Rectal smooth muscle tissue (tissue), 1 donor: ENCODE measurements at regions not wholly inside any gene's neighbourhood (a gene's known extent, or its start where the extent isn't known, plus 50 kb on each side); places are given as distances from the start of the nearest gene placed in this dataset.

Experiments used
- H3K27ac ChIP-seq: one replicate; pipeline ENCODE4 v1.7.0; 2013; ENCODE audit warnings: low read depth, low read length, inconsistent platforms
- H3K27me3 ChIP-seq: one replicate; pipeline ENCODE4 v1.7.0; 2013; ENCODE audit warnings: low read length; ENCODE audit not compliant: control insufficient read depth, insufficient read depth
- H3K36me3 ChIP-seq: one replicate; pipeline ENCODE4 v1.7.0; 2013; ENCODE audit warnings: low read length; ENCODE audit not compliant: control insufficient read depth, insufficient read depth
- H3K4me1 ChIP-seq: one replicate; pipeline ENCODE4 v1.7.0; 2013; ENCODE audit warnings: low read length; ENCODE audit not compliant: control insufficient read depth, insufficient read depth
- H3K4me3 ChIP-seq: one replicate; pipeline ENCODE4 v1.7.0; 2013; ENCODE audit warnings: low read length
- H3K9ac ChIP-seq: one replicate; pipeline ENCODE4 v1.7.0; 2013; ENCODE audit warnings: low read length

GRCh38 chr5:29794141-29794787, 1399.2 kb upstream of the CDH6 start:
- no peak overlapping the region for H3K9ac ChIP-seq
- no peak overlapping the region for H3K27ac ChIP-seq
- H3K27me3 ChIP-seq: no peaks in the 10 kb centered on the region
- H3K4me1 ChIP-seq: no peaks in the 10 kb centered on the region
- H3K4me3 ChIP-seq: no peak overlapping the region
- no peaks in the 10 kb centered on the region for H3K36me3 ChIP-seq

DNA sequence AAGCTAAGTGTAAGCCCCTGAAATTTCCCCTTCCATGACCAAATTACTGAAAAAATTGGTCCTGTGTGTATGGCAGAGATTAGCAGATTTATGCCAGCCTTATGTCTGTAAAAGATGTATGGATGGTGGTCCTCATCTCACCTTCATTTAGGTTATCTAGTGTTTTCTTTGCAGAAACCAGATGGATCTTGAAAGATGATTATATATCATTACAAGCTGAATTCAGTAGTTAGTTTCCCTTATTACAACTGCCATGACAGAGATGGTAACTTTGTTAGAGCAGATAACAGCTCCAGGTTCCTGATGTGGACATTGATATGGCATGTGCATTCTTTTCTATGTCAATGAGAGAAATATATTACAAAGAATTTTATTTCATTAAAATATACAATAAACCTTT, 1403.2 kb upstream of the CDH6 start:
- Histone ChIP-seq H3K27ac (no peak overlapping the region), H3K4me1 (no peaks in the 10 kb centered on the region), H3K36me3 (no peaks in the 10 kb centered on the region), H3K9ac (no peak overlapping the region), H3K27me3 (no peaks in the 10 kb centered on the region), H3K4me3 (no peak overlapping the region)

DNA sequence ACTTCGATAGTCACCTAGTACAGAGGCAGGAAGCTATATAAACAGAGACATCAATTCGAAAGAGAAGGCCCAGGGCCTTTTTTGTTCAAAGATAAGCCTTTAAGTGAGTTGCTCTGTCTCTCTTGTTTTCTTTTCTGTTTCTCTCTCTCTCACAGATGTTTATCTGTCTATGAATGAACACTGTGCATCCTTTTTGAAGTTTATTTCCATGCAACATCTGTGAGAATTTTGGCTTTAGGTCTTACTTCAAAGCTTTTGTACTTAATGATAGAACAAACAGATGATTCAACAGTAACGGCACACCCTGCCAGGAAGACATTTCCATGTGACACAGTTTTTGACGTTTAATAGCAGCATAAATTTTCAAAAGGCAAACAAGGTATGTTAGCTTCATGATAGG, 1413.1 kb upstream of the CDH6 start:
- H3K4me1 ChIP-seq: no peaks in the 10 kb centered on the region
- H3K36me3 ChIP-seq: no peaks in the 10 kb centered on the region
- no peak overlapping the region for H3K9ac ChIP-seq
- no peak overlapping the region for H3K4me3 ChIP-seq
- no peak overlapping the region for H3K27ac ChIP-seq
- H3K27me3 ChIP-seq: no peaks in the 10 kb centered on the region

DNA sequence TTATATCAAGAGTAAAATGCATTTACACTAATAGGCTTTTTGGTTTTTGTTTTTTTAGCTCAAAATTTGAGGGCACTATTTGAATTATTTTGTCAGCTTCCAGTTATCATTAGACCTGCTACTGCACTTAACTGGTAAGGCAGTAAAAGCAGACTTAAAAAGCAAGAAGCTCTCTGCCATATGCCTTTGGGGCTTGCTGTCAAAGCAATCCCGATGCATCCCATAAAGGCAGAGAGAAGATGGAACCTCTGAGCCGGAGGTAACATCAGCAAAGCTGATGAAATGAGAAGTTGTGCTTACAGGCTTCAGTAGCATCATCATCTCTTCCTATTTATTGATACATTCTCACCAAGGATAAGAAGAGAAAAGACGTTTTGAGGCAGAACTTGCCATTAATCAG, 1414.3 kb upstream of the CDH6 start:
- H3K27ac ChIP-seq: no peak overlapping the region
- H3K4me1 ChIP-seq: no peaks in the 10 kb centered on the region
- H3K36me3 ChIP-seq: no peaks in the 10 kb centered on the region
- no peak overlapping the region for H3K4me3 ChIP-seq
- H3K27me3 ChIP-seq: no peaks in the 10 kb centered on the region
- no peak overlapping the region for H3K9ac ChIP-seq

- no peaks in the 10 kb centered on the region for H3K36me3 ChIP-seq
- no peaks in the 10 kb centered on the region for H3K27me3 ChIP-seq
- no peaks in the 10 kb centered on the region for H3K4me1 ChIP-seq
Measured at GRCh38 chr5:29777373-29777772, 1416.1 kb upstream of the CDH6 start.

DNA sequence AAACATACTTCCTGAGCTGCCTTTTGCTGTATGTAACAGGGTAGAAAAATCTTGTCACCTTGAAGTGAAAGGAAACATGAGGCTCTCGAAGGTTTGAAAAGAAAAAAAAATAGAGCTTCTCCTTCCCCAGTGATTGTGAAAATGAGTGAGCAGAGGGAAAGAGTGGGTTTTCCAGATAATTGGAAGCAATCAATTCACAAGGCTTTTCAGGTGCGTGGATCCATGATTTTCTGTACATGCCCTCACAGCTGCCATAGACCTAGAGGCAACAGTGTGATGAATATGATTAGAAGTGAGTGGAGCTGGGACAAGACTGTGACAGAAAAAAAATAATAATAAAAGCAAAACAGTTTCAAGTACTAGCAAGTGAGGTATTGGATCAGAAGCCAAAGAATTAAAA, 1422.5 kb upstream of the CDH6 start:
- no peak overlapping the region for H3K4me3 ChIP-seq

More at GRCh38 chr5:29777373-29777772, 1416.1 kb upstream of the CDH6 start:
- Histone ChIP-seq H3K27ac (no peak overlapping the region), H3K4me3 (no peak overlapping the region), H3K9ac (no peak overlapping the region)

GRCh38 chr5:29769474-29769873, 1424.0 kb upstream of the CDH6 start:
- no peaks in the 10 kb centered on the region for H3K36me3 ChIP-seq
- H3K9ac ChIP-seq: no peak overlapping the region
- H3K27me3 ChIP-seq: no peaks in the 10 kb centered on the region
- no peaks in the 10 kb centered on the region for H3K4me1 ChIP-seq
- H3K4me3 ChIP-seq: no peak overlapping the region
- H3K27ac ChIP-seq: no peak overlapping the region

More for the DNA sequence above, 1422.5 kb upstream of the CDH6 start:
- Histone ChIP-seq H3K36me3 (no peaks in the 10 kb centered on the region), H3K4me1 (no peaks in the 10 kb centered on the region), H3K27ac (no peak overlapping the region), H3K27me3 (no peaks in the 10 kb centered on the region), H3K9ac (no peak overlapping the region)

- Histone ChIP-seq H3K27ac (no peak overlapping the region), H3K4me1 (no peaks in the 10 kb centered on the region), H3K9ac (no peak overlapping the region), H3K4me3 (no peak overlapping the region), H3K27me3 (no peaks in the 10 kb centered on the region), H3K36me3 (no peaks in the 10 kb centered on the region)
Measured at GRCh38 chr5:29758986-29759421, 1434.5 kb upstream of the CDH6 start.

DNA sequence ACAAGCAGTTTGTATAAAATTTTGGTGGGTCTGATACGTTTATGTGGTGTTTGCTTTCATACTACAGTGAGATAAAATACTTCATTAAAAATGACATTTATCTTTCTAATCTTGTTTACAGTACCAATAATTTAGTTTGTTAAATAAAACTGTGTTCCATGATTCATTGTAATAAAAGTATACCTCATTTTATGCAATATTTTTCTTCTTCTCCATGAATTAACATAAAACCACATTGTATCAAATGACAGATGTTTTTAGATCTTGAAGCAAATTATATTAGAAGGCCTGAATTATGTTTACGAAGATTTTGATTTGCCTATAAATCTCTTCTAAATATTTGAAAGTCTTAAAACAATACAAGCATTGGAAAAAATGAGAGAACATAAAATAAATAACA, 1443.0 kb upstream of the CDH6 start:
- no peak overlapping the region for H3K4me3 ChIP-seq
- no peak overlapping the region for H3K9ac ChIP-seq
- H3K4me1 ChIP-seq: no peaks in the 10 kb centered on the region
- H3K36me3 ChIP-seq: no peaks in the 10 kb centered on the region
- no peaks in the 10 kb centered on the region for H3K27me3 ChIP-seq
- no peak overlapping the region for H3K27ac ChIP-seq

- Histone ChIP-seq H3K4me1 (no peaks in the 10 kb centered on the region), H3K9ac (no peak overlapping the region), H3K4me3 (no peak overlapping the region), H3K27ac (no peak overlapping the region), H3K36me3 (no peaks in the 10 kb centered on the region), H3K27me3 (no peaks in the 10 kb centered on the region)
Measured at GRCh38 chr5:29744618-29745017, 1448.9 kb upstream of the CDH6 start.

DNA sequence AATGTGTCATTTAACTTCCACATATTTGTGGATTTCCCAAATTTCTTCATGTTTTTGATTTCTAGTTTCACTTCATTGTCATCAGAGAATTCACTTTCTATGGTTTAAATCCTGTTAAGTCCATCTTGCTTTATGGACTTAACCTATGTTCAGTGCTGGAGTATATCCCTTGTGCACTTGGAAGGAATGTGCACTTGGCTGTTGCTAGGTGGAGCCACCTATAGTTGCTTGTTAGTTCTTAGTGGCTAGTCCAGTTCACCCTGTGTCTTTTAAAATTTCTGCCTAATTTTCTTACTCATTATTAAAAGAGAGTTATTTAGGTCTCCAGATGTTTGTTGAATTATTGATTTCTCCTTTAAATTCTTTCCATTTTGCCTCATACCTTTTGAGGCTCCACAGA, 1472.5 kb upstream of the CDH6 start:
- no peak overlapping the region for H3K27ac ChIP-seq
- no peaks in the 10 kb centered on the region for H3K4me1 ChIP-seq
- no peak overlapping the region for H3K9ac ChIP-seq
- H3K36me3 ChIP-seq: no peaks in the 10 kb centered on the region
- no peaks in the 10 kb centered on the region for H3K27me3 ChIP-seq
- H3K4me3 ChIP-seq: no peak overlapping the region

DNA sequence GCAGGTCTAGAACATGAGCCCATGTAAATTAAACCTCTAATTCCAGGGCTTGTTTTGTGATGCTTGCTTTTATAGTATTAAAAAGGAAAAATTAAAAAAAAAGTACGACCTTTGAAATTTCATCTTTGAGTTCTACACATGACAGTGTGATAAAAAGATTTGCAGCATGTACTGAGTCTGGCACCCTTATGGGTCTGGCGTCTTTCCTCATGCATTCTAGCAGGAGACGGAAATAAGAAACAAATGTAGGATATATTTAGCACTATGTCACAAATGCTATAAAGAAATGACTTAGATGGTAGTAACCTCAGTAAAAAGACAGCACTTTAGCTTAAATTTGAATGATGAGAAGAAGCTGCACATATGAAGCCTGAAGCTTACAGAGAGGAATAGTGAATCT, 1474.3 kb upstream of the CDH6 start:
- Histone ChIP-seq H3K9ac (no peak overlapping the region), H3K4me1 (no peaks in the 10 kb centered on the region), H3K4me3 (no peak overlapping the region), H3K27ac (no peak overlapping the region), H3K27me3 (no peaks in the 10 kb centered on the region), H3K36me3 (no peaks in the 10 kb centered on the region)

DNA sequence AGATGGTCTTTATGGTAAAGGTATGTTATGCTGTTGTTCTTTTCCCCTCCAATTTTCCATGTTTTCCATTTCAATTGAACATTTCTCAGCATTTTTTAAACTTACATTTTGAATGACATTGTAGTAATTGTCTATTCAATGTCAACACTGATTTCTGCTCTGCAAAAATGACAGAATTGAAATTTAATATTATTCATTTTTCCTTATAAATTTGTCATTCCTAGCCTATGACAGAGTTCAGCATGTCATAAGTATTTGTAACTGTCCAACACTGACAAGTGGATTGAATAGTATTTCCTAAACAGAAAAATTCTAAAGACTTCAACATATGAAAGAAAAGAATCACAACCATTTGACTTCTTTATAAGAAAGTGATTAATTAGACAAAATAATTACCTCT, 1478.3 kb upstream of the CDH6 start:
- Histone ChIP-seq H3K27me3 (no peaks in the 10 kb centered on the region), H3K36me3 (no peaks in the 10 kb centered on the region), H3K4me3 (no peak overlapping the region), H3K4me1 (no peaks in the 10 kb centered on the region), H3K9ac (no peak overlapping the region), H3K27ac (no peak overlapping the region)
